ENCODE measurements at regions not wholly inside any gene's neighbourhood (a gene's known extent, or its start where the extent isn't known, plus 50 kb on each side); places are given as distances from the start of the nearest gene placed in this dataset.

DNA sequence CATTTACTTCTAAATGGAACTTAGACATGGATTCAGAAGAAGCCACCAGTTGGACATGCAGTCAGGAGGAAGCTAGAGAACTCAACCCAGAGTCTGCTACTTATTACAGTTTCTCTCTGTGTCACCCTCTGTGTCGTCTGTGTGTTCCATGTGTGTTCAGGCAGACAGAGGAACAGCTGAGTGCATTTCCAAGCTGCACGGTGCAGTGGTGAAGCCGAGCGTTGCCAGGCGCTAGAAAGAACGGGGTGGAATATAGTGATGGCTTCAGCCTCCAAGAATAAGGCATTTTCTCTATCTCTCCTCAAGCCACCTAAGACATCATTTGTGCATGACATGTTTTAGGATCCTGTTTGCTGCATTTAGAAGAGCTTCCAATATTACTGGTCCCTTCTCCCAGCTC is 101.1 kb upstream of the CCL2 start:
- peaks cover 11% of the 10 kb centered on the region; the same call in 1 of the 2 replicates for H3K9me3 ChIP-seq (ENCODE audit: low read length)
- no peaks in the 10 kb centered on the region for H3K4me1 ChIP-seq (ENCODE audit: insufficient read depth, low read length)
- in situ Hi-C loops (cut with HindIII; ENCODE audit: extremely low pct_ligation_motif_present, low pct_unique_long_range_greater_than_20kb): no loop called here
- FAIRE-seq (no peak), DNase-seq (ENCODE audit: low spot score) (no peak), ATAC-seq (no peak)
- ChIA-PET POLR2A (no interaction called here), CTCF (ENCODE audit: low intra/inter-chr PET ratio, low total read pairs) (no interaction called here)
- no peaks in the 10 kb centered on the region for H3K36me3 ChIP-seq (replicated peaks in 1 of 2; ENCODE audit: control insufficient read depth in 1 of 2, insufficient read depth in 2 of 2, low read length in 2 of 2)
- H3K4me3 ChIP-seq (replicated peaks in 1 of 3; ENCODE audit: insufficient read depth in 1 of 3, low read depth in 2 of 3, low read length in 3 of 3): no peak overlapping the region
- H3K4me2 ChIP-seq (ENCODE audit: low read depth, low read length): no peak overlapping the region
- peaks cover 0 to 1% of the 10 kb centered on the region in 2 experiments; a peak in 2 of 5 replicates for H3K27me3 ChIP-seq (ENCODE audit: control insufficient read depth in 1 of 2, insufficient read depth in 2 of 2, low read length in 2 of 2)
- intact Hi-C loops (cut with micrococcal nuclease; ENCODE audit: unreplicated experiment): no loop called here
- H4K20me1 ChIP-seq (ENCODE audit: insufficient read depth, low read length): no peaks in the 10 kb centered on the region
- BruUV-seq (replicated peaks): no TSS peak
- no peaks in the 10 kb centered on the region for H3K79me2 ChIP-seq (ENCODE audit: insufficient read depth, low read length)
- H2AFZ ChIP-seq (ENCODE audit: low read length): no peak overlapping the region
- WGBS (ENCODE audit: low lambda C conversion rate): 52% methylated on average over 6 of the region's 6 CpGs
- no peak overlapping the region for H3K9ac ChIP-seq (ENCODE audit: insufficient read depth, low read depth, low read length)
- H3K27ac ChIP-seq (ENCODE audit: extremely low read length, insufficient read depth, low read length): no peak overlapping the region
- no peak for TF ChIP-seq ZNF782 (CRISPR knock-in tag; IDR thresholded peaks at IDR 0.05; ENCODE audit: borderline replicate concordance)

DNA sequence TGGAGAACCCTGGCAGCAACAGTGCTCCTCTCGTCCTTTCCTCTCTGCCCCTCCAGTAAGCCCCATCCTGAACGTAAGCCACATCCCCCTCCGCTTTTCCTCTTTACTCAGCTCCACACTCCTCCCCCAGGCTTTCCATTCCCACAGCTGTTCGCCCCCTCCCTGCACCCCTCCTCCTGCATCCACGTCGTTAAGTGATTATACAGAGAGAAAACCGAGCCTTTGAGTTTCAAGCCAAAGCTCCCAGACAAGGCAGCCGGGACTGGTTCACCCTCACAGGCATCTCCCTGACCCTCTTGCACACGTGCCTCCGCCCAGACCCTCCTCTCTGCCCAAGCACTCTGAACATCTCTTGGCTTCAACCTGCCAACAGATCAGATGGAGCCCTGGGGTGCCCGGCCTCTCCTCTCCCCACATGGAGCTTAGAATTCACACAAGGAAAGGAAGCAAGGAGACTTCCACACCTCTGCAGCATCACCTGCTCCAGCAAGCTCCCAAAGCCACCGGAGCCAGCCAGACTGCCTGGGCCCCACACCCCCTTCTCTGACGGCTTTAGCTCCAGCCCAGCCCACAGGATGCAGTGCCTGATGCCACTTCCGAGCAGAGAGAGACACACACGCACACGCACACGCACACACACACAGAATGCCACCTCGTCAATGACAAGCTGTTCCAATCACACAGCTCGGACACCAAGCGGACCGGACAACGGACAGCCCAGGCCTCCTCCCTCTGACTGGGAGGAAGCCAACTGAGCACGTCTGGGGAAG is 99.9 kb upstream of the CCL2 start:
- no peak overlapping the region for H3K27ac ChIP-seq (ENCODE audit: extremely low read length, insufficient read depth, low read length)
- intact Hi-C loops (cut with micrococcal nuclease; ENCODE audit: unreplicated experiment) (no loop called here), in situ Hi-C loops (cut with HindIII; ENCODE audit: extremely low pct_ligation_motif_present, low pct_unique_long_range_greater_than_20kb) (no loop called here)
- FAIRE-seq (no peak), ATAC-seq (no peak), DNase-seq (ENCODE audit: low spot score) (no peak)
- no peak overlapping the region for H3K9ac ChIP-seq (ENCODE audit: insufficient read depth, low read depth, low read length)
- WGBS (ENCODE audit: low lambda C conversion rate): 13% methylated on average over 22 of the region's 23 CpGs
- H3K9me3 ChIP-seq (ENCODE audit: low read length): peaks cover 13% of the 10 kb centered on the region; the same call in 1 of the 2 replicates
- H2AFZ ChIP-seq (ENCODE audit: low read length): no peak overlapping the region
- no peak overlapping the region for H3K4me2 ChIP-seq (ENCODE audit: low read depth, low read length)
- no peaks in the 10 kb centered on the region for H3K36me3 ChIP-seq (replicated peaks in 1 of 2; ENCODE audit: control insufficient read depth in 1 of 2, insufficient read depth in 2 of 2, low read length in 2 of 2)
- no peaks in the 10 kb centered on the region for H3K4me1 ChIP-seq (ENCODE audit: insufficient read depth, low read length)
- H4K20me1 ChIP-seq (ENCODE audit: insufficient read depth, low read length): no peaks in the 10 kb centered on the region
- H3K79me2 ChIP-seq (ENCODE audit: insufficient read depth, low read length): no peaks in the 10 kb centered on the region
- CTCF ChIA-PET (ENCODE audit: low intra/inter-chr PET ratio, low total read pairs): no interaction called here
- BruUV-seq (replicated peaks): no TSS peak
- H3K4me3 ChIP-seq (replicated peaks in 1 of 3; ENCODE audit: insufficient read depth in 1 of 3, low read depth in 2 of 3, low read length in 3 of 3): no peak overlapping the region
- POLR2A ChIA-PET: no interaction called here
- H3K27me3 ChIP-seq (ENCODE audit: control insufficient read depth in 1 of 2, insufficient read depth in 2 of 2, low read length in 2 of 2): peaks cover 0 to 1% of the 10 kb centered on the region in 2 experiments; a peak in 2 of 5 replicates
- TF ChIP-seq NFIB (CRISPR knock-in tag; IDR thresholded peaks at IDR 0.05; ENCODE audit: borderline replicate concordance) (no peak), RAD51 (IDR thresholded peaks at IDR 0.05; ENCODE audit: borderline replicate concordance) (no peak), TBX2 (CRISPR knock-in tag; IDR thresholded peaks at IDR 0.05; ENCODE audit: borderline replicate concordance) (no peak), EZH2 (conservative IDR thresholded peaks at IDR 0.05; ENCODE audit: low read depth, low read length) (no peak), YEATS2 (CRISPR knock-in tag; IDR thresholded peaks at IDR 0.05; ENCODE audit: borderline replicate concordance) (no peak), ZNF660 (CRISPR knock-in tag; IDR thresholded peaks at IDR 0.05; ENCODE audit: borderline replicate concordance, low read depth) (no peak), SUZ12 (IDR thresholded peaks at IDR 0.05; ENCODE audit: low read depth, low read length) (no peak), ZNF672 (CRISPR knock-in tag; IDR thresholded peaks at IDR 0.05) (no peak), ZNF251 (CRISPR knock-in tag; IDR thresholded peaks at IDR 0.05) (no peak)
- TF ChIP-seq, protein P1, sequence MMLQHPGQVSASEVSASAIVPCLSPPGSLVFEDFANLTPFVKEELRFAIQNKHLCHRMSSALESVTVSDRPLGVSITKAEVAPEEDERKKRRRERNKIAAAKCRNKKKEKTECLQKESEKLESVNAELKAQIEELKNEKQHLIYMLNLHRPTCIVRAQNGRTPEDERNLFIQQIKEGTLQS (CRISPR knock-in tag; IDR thresholded peaks at IDR 0.05): no peak

All from HepG2 (cell line).